Spleen (tissue), 11 donors: ENCODE measurements at regions not wholly inside any gene's neighbourhood (a gene's known extent, or its start where the extent isn't known, plus 50 kb on each side); places are given as distances from the start of the nearest gene placed in this dataset.

Experiments
- DNase-seq: peaks from one replicate; pipeline ENCODE4 v3.0.0-alpha.2; 2020
- H3K27ac ChIP-seq, 8 donors: fragments of 200-600 bp; sonication (generic) in 7 of 8; 1 replicate in 4 of 8; 2 replicates in 4 of 8; pipeline versions ENCODE4 v1.5.0 to v1.8.0; 2016 to 2021; ENCODE audit warnings: inconsistent platforms in 4 of 8, mild to moderate bottlenecking in 4 of 8, moderate library complexity in 1 of 8
- H3K27me3 ChIP-seq, 7 donors: fragments of 200-600 bp; sonication (generic) in 6 of 7; replicated peaks in 1 of 7; 1 replicate in 4 of 7; 2 replicates in 3 of 7; pipeline versions ENCODE4 v1.5.0 to v1.8.0; 2016 to 2021; ENCODE audit warnings: inconsistent platforms in 3 of 7, mild to moderate bottlenecking in 1 of 7
- H3K36me3 ChIP-seq, 6 donors: fragments of 200-600 bp; sonication (generic) in 5 of 6; 1 replicate in 4 of 6; 2 replicates in 2 of 6; pipeline versions ENCODE4 v1.5.0 to v1.8.0; 2016 to 2021; ENCODE audit warnings: inconsistent platforms in 2 of 6
- H3K4me1 ChIP-seq, 6 donors: fragments of 200-600 bp; sonication (generic) in 5 of 6; 1 replicate in 3 of 6; 2 replicates in 3 of 6; pipeline versions ENCODE4 v1.5.0 to v1.8.0; 2016 to 2021; ENCODE audit warnings: inconsistent platforms in 3 of 6
- H3K4me3 ChIP-seq, 8 donors: fragments of 200-600 bp; sonication (generic) in 7 of 8; 1 replicate in 4 of 8; 2 replicates in 4 of 8; pipeline versions ENCODE4 v1.5.0 to v1.8.0; 2016 to 2021; ENCODE audit warnings: inconsistent platforms in 4 of 8, mild to moderate bottlenecking in 4 of 8, moderate library complexity in 2 of 8
- H3K9me3 ChIP-seq, 8 donors: fragments of 200-600 bp; sonication (generic) in 7 of 8; 1 replicate in 4 of 8; 2 replicates in 4 of 8; pipeline versions ENCODE4 v1.5.0 to v1.8.0; 2016 to 2021; ENCODE audit warnings: inconsistent platforms in 4 of 8
- CTCF ChIP-seq, 11 experiments: fragments of 200-600 bp in 7 of 11; fragments of 450-650 bp in 4 of 11; sonication (generic) in 4 of 11; IDR thresholded peaks in 8 of 11; conservative IDR thresholded peaks in 3 of 11; 1 replicate in 7 of 11; 2 replicates in 4 of 11; pipeline versions ENCODE4 v1.4.0 to v1.8.0; 2016 to 2021; ENCODE audit warnings: antibody characterized with exemption in 11 of 11, inconsistent platforms in 4 of 11, mild to moderate bottlenecking in 1 of 11
- POLR2A ChIP-seq, 3 donors: fragments of 450-650 bp; IDR thresholded peaks; one replicate each; pipeline ENCODE4 v1.5.1; 2017; ENCODE audit warnings: antibody characterized with exemption in 3 of 3, mild to moderate bottlenecking in 1 of 3
- POLR2AphosphoS5 ChIP-seq, 3 donors: sonication (generic); formaldehyde crosslinking; IDR thresholded peaks; one replicate each; pipeline ENCODE4 v1.5.1; 2017; ENCODE audit warnings: antibody characterized with exemption in 3 of 3
- WGBS, 5 donors: extraction: QIAGEN DNeasy Blood & Tissue Kit in 3 of 5; methylation state at CpG; one replicate each; pipeline versions ENCODE4 v1.1.5 to v1.1.7; 2013 to 2018; 5-methylcytosine and 5-hydroxymethylcytosine counted together
- intact Hi-C: fragments of 100-400 bp; cut with DNase I; formaldehyde crosslinking; loops from one replicate; pipeline ENCODE4 v1.15.0; 2023; ENCODE audit warnings: low total_unique reads
- donor health status: healthy with polysubstance abuse.
- donor health status: DM: no; HTN: no; CAD: no; lungs with moderate emphysema.
- donor health status: DM: no; HTN: no; CAD: no.
- donor health status: Bipolar disorder and iron deficiency.
- donor health status: healthy.
- donor health status: DM: no; HTN: no; CAD: no.
- donor health status: DM: yes; HTN: yes; CAD: no.

- H3K4me1 ChIP-seq = no peaks in the 10 kb centered on the region
- intact Hi-C loops = no loop called here
- H3K27me3 ChIP-seq = no peaks in the 10 kb centered on the region
- H3K4me3 ChIP-seq = no peak overlapping the region
- 48 to 68% (median 59%) methylated on average over 1 of the region's 1 CpG for WGBS, 5 donors
- TF ChIP-seq CTCF (IDR thresholded peaks at IDR 0.05 in 8 of 11, conservative IDR thresholded peaks at IDR 0.05 in 3 of 11) (no peak), POLR2A (IDR thresholded peaks at IDR 0.05) (no peak), POLR2AphosphoS5 (IDR thresholded peaks at IDR 0.05) (no peak)
- H3K27ac ChIP-seq = no peak overlapping the region
- DNase-seq = no peak
- H3K36me3 ChIP-seq = no peaks in the 10 kb centered on the region
- peaks cover 0 to 11% (median 3%) of the 10 kb centered on the region in 8 donors for H3K9me3 ChIP-seq
These were observed 575.6 kb upstream of the PITX2 start for GRCh38 chr4:111198446-111198845.

DNA sequence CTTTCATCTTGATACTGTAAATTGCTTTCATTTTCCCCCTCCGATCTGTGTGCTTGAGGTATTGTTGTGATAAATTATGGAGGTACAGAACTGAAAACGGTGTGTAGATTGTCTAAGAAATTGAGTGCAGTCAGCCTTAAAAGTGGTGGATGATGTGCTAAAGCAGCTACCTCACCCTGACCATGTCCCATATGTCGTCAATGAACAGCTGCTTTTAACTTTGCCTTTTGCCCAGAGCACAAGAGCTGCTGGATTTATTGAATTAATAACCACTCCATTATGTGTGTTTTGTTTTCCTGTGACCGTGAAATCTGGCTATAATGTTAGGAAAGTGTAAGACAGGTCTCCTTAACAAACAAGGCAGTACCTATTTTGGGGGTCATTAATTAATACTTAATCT lies 581.9 kb upstream of the PITX2 start:
- Histone ChIP-seq H3K27ac (no peak overlapping the region), H3K4me1 (no peaks in the 10 kb centered on the region), H3K9me3 (no peaks in the 10 kb centered on the region), H3K4me3 (no peak overlapping the region), H3K36me3 (no peaks in the 10 kb centered on the region), H3K27me3 (no peaks in the 10 kb centered on the region)
- 72 to 79% (median 78%) methylated on average over 4 of the region's 4 CpGs for WGBS, 5 donors
- intact Hi-C loops = no loop called here
- DNase-seq = no peak
- TF ChIP-seq POLR2A (IDR thresholded peaks at IDR 0.05) (no peak), CTCF (IDR thresholded peaks at IDR 0.05 in 8 of 11, conservative IDR thresholded peaks at IDR 0.05 in 3 of 11) (no peak), POLR2AphosphoS5 (IDR thresholded peaks at IDR 0.05) (no peak)

GRCh38 chr4:111208970-111209369 lies 586.1 kb upstream of the PITX2 start:
- intact Hi-C loops = no loop called here
- Histone ChIP-seq H3K4me3 (no peak overlapping the region), H3K9me3 (no peaks in the 10 kb centered on the region), H3K4me1 (no peaks in the 10 kb centered on the region), H3K27ac (no peak overlapping the region), H3K36me3 (no peaks in the 10 kb centered on the region), H3K27me3 (no peaks in the 10 kb centered on the region)
- TF ChIP-seq POLR2A (IDR thresholded peaks at IDR 0.05) = no peak
- no peak for TF ChIP-seq CTCF (IDR thresholded peaks at IDR 0.05 in 8 of 11, conservative IDR thresholded peaks at IDR 0.05 in 3 of 11)
- TF ChIP-seq POLR2AphosphoS5 (IDR thresholded peaks at IDR 0.05) = no peak
- no peak for DNase-seq
- WGBS, 5 donors = 41 to 56% (median 45%) methylated on average over 6 of the region's 6 CpGs

GRCh38 chr4:111209706-111210105 lies 586.8 kb upstream of the PITX2 start:
- Histone ChIP-seq H3K4me1 (no peaks in the 10 kb centered on the region), H3K27me3 (no peaks in the 10 kb centered on the region), H3K36me3 (no peaks in the 10 kb centered on the region), H3K27ac (no peak overlapping the region), H3K4me3 (no peak overlapping the region), H3K9me3 (no peaks in the 10 kb centered on the region)
- intact Hi-C loops = no loop called here
- no peak for TF ChIP-seq POLR2AphosphoS5 (IDR thresholded peaks at IDR 0.05)
- TF ChIP-seq CTCF (IDR thresholded peaks at IDR 0.05 in 8 of 11, conservative IDR thresholded peaks at IDR 0.05 in 3 of 11) = no peak
- no peak for TF ChIP-seq POLR2A (IDR thresholded peaks at IDR 0.05)
- 35 to 71% (median 53%) methylated on average over 2 of the region's 2 CpGs for WGBS, 5 donors
- no peak for DNase-seq
